Fibroblast of lung (primary cell): ENCODE measurements at regions not wholly inside any gene's neighbourhood (a gene's known extent, or its start where the extent isn't known, plus 50 kb on each side); places are given as distances from the start of the nearest gene placed in this dataset.

Experiments
- DNase-seq, 2 donors: peaks; one replicate each; pipeline versions ENCODE4 v3.0.0 to v3.0.0-alpha.2; 2010; ENCODE audit warnings: low read depth in 2 of 2
- H2AFZ ChIP-seq: 2 replicates; pipeline ENCODE4 v1.5.1; 2012; ENCODE audit warnings: low read length, control low read depth, inconsistent platforms
- H3K27ac ChIP-seq: 2 replicates; pipeline ENCODE4 v1.5.1; 2011; ENCODE audit warnings: low read length, control low read depth; ENCODE audit not compliant: insufficient read depth
- H3K27me3 ChIP-seq: 2 replicates; pipeline ENCODE4 v1.5.1; 2011; ENCODE audit warnings: mild to moderate bottlenecking, low read length; ENCODE audit not compliant: control insufficient read depth, insufficient read depth
- H3K36me3 ChIP-seq: 2 replicates; pipeline ENCODE4 v1.5.1; 2011; ENCODE audit warnings: low read length; ENCODE audit not compliant: control insufficient read depth, insufficient read depth
- H3K4me1 ChIP-seq: 2 replicates; pipeline ENCODE4 v1.5.1; 2011; ENCODE audit warnings: low read length; ENCODE audit not compliant: control insufficient read depth, insufficient read depth; ENCODE audit errors: extremely low read depth
- H3K4me2 ChIP-seq: 2 replicates; pipeline ENCODE4 v1.5.1; 2011; ENCODE audit warnings: low read length, control low read depth; ENCODE audit not compliant: insufficient read depth; ENCODE audit errors: extremely low read depth
- H3K4me3 ChIP-seq, 4 experiments: fragments of 200-600 bp in 1 of 4; sonication (generic) in 1 of 4; replicated peaks in 1 of 4; 2 replicates each; pipeline ENCODE4 v1.5.1; 2011 to 2016; ENCODE audit warnings: low read length in 4 of 4, low read depth in 3 of 4, mild to moderate bottlenecking in 3 of 4, control low read depth in 2 of 4, inconsistent platforms in 1 of 4, mixed read lengths in 1 of 4; ENCODE audit not compliant: insufficient read depth in 1 of 4; ENCODE audit errors: control extremely low read depth in 1 of 4
- H3K79me2 ChIP-seq: 2 replicates; pipeline ENCODE4 v1.5.1; 2012; ENCODE audit warnings: mild to moderate bottlenecking, low read length, inconsistent platforms; ENCODE audit not compliant: control insufficient read depth, insufficient read depth
- H3K9ac ChIP-seq: 2 replicates; pipeline ENCODE4 v1.5.1; 2011; ENCODE audit warnings: mild to moderate bottlenecking, low read length, control low read depth; ENCODE audit not compliant: insufficient read depth
- H3K9me3 ChIP-seq: 2 replicates; pipeline ENCODE4 v1.5.1; 2012; ENCODE audit warnings: low read depth, low read length; ENCODE audit not compliant: control insufficient read depth, insufficient read depth
- H4K20me1 ChIP-seq: 2 replicates; pipeline ENCODE4 v1.5.1; 2011; ENCODE audit warnings: low read length; ENCODE audit not compliant: control insufficient read depth, insufficient read depth; ENCODE audit errors: extremely low read depth
- EZH2 ChIP-seq: IDR thresholded peaks from 2 replicates; pipeline ENCODE4 v1.5.1; 2012; ENCODE audit warnings: low read length, control low read depth, mild to moderate bottlenecking; ENCODE audit errors: missing control alignments
- TF ChIP-seq, protein P1 (sequence below), 2 donors: IDR thresholded peaks in 1 of 2; conservative IDR thresholded peaks in 1 of 2; 1 replicate in 1 of 2; 2 replicates in 1 of 2; pipeline ENCODE4 v1.5.1; 2011 to 2012; ENCODE audit warnings: low read length in 2 of 2, control low read depth in 1 of 2, inconsistent platforms in 1 of 2, low read depth in 1 of 2, mild to moderate bottlenecking in 1 of 2

DNA sequence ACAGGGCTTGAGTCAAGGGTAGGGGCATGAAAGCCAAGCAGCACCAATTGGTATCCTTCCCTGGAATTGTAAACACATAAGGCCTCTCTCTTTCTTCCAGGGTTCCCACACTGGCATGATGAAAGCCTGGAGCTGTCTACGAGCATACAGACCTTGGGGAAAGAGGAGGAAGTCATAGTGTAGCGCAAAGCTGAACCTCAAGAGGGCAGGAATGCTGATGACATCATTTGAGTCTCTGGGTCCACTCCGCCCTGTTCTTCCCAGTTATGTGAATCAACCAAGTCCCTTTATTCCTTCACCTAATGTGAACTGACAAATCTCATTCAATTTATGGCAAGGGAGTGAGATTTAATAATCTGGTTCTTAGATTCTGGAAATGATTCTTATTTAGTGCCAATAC lies 266.4 kb upstream of the NCAM1 start:
- H3K9ac ChIP-seq = no peak overlapping the region
- H3K4me1 ChIP-seq = no peaks in the 10 kb centered on the region
- no peak for TF ChIP-seq EZH2
- TF ChIP-seq, protein P1, sequence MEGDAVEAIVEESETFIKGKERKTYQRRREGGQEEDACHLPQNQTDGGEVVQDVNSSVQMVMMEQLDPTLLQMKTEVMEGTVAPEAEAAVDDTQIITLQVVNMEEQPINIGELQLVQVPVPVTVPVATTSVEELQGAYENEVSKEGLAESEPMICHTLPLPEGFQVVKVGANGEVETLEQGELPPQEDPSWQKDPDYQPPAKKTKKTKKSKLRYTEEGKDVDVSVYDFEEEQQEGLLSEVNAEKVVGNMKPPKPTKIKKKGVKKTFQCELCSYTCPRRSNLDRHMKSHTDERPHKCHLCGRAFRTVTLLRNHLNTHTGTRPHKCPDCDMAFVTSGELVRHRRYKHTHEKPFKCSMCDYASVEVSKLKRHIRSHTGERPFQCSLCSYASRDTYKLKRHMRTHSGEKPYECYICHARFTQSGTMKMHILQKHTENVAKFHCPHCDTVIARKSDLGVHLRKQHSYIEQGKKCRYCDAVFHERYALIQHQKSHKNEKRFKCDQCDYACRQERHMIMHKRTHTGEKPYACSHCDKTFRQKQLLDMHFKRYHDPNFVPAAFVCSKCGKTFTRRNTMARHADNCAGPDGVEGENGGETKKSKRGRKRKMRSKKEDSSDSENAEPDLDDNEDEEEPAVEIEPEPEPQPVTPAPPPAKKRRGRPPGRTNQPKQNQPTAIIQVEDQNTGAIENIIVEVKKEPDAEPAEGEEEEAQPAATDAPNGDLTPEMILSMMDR (conservative IDR thresholded peaks at IDR 0.05 in 1 of 2, IDR thresholded peaks at IDR 0.05 in 1 of 2; ENCODE audit: low read depth in 1 of 2, low read length in 2 of 2) = no peak
- no peaks in the 10 kb centered on the region for H3K9me3 ChIP-seq
- H3K27ac ChIP-seq = no peak overlapping the region
- H2AFZ ChIP-seq = no peak overlapping the region
- H3K27me3 ChIP-seq = no peaks in the 10 kb centered on the region
- no peaks in the 10 kb centered on the region for H4K20me1 ChIP-seq
- H3K36me3 ChIP-seq = no peaks in the 10 kb centered on the region
- H3K79me2 ChIP-seq = no peaks in the 10 kb centered on the region
- peak in 1 of 2 donors; percentile 9 for DNase-seq
- no peak overlapping the region for H3K4me3 ChIP-seq
- no peak overlapping the region for H3K4me2 ChIP-seq

DNA sequence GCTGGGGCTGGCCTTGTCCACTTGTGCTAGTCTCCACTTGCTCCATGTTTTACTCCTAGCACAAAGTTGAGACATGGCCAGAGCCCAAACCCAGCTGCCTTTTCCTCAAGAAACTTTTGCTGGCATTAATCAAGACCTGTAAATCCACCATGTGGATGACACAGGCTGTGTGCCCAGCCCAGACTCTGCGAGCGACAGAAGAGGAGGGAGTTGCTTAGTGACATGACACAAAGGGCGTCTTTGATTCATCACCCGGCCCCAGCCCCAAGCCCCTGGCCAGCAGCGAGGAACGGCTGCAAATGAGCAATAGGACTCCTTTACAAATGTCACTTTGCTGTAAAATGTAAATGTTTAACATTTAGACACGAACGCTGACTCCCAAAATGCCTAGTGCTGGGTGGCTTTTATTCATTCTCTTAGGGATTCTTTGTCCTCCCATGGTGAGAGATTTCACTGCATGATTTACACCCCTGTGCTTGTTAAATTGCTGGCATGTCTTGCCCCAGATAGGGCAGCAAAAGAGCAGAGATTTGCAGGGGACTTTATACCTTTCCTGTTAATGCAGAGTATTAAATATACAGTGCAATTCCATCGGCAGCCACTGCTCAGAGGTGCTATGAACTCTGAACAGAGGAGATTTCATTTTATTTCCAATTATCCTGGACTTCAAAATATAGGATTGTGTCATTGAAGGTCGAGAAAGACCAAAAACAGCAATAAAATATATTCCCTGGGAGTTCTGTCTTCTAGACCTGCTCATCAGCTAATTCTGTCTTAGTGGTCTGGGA lies 263.6 kb upstream of the NCAM1 start:
- H3K4me1 ChIP-seq = no peaks in the 10 kb centered on the region
- no peaks in the 10 kb centered on the region for H4K20me1 ChIP-seq
- no peaks in the 10 kb centered on the region for H3K79me2 ChIP-seq
- no peaks in the 10 kb centered on the region for H3K36me3 ChIP-seq
- no peaks in the 10 kb centered on the region for H3K9me3 ChIP-seq
- no peak overlapping the region for H3K4me2 ChIP-seq
- H3K9ac ChIP-seq = no peak overlapping the region
- no peak overlapping the region for H3K27ac ChIP-seq
- DNase-seq = no peak
- no peak overlapping the region for H2AFZ ChIP-seq
- H3K27me3 ChIP-seq = no peaks in the 10 kb centered on the region
- no peak overlapping the region for H3K4me3 ChIP-seq
- no peak for TF ChIP-seq EZH2
- TF ChIP-seq, protein P1 (conservative IDR thresholded peaks at IDR 0.05 in 1 of 2, IDR thresholded peaks at IDR 0.05 in 1 of 2; ENCODE audit: low read depth in 1 of 2, low read length in 2 of 2) = no peak

DNA sequence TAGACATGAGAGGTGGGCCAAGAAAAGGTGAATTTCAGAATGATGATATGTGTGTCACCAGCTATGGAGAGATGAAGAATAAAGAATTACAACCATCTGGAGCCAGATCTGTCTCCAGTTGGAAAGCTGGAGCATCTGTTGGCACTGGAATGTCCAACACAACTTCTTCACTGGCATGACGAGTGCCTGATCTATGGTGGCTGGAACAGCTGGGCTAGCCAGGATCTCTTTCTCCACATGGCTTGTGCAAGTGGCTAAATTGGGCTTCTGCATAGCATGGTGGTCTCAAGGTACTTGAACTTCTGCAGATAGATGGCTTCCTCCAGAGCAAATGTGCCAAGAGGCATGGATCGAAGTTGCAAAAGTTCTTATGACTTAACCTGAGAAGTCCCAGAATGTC lies 256.1 kb upstream of the NCAM1 start:
- H3K27me3 ChIP-seq = no peaks in the 10 kb centered on the region
- H3K36me3 ChIP-seq = no peaks in the 10 kb centered on the region
- no peaks in the 10 kb centered on the region for H3K79me2 ChIP-seq
- H3K4me3 ChIP-seq = no peak overlapping the region
- H3K27ac ChIP-seq = no peak overlapping the region
- H3K4me2 ChIP-seq = no peak overlapping the region
- TF ChIP-seq, protein P1 (conservative IDR thresholded peaks at IDR 0.05 in 1 of 2, IDR thresholded peaks at IDR 0.05 in 1 of 2; ENCODE audit: low read depth in 1 of 2, low read length in 2 of 2) = no peak
- no peak overlapping the region for H3K9ac ChIP-seq
- H4K20me1 ChIP-seq = no peaks in the 10 kb centered on the region
- no peaks in the 10 kb centered on the region for H3K4me1 ChIP-seq
- DNase-seq = no peak
- H2AFZ ChIP-seq = no peak overlapping the region
- H3K9me3 ChIP-seq = no peaks in the 10 kb centered on the region
